Coronary artery (tissue), 2 donors: ENCODE measurements at regions not wholly inside any gene's neighbourhood (a gene's known extent, or its start where the extent isn't known, plus 50 kb on each side); places are given as distances from the start of the nearest gene placed in this dataset.
"Not testable (repeated sequence)": the region's sequence is repeated elsewhere in the genome, so short reads cannot be mapped to it uniquely, and the experiment has no call there.

Experiments
- DNase-seq: peaks from one replicate; pipeline ENCODE4 v3.0.0-alpha.2; 2017; ENCODE audit warnings: low spot score
- H3K27ac ChIP-seq, 2 donors: fragments of 200-600 bp; sonication (generic); one replicate each; pipeline ENCODE4 v1.5.1; 2016 to 2019
- H3K4me3 ChIP-seq: fragments of 200-600 bp; sonication (generic); 2 replicates; pipeline ENCODE4 v1.5.1; 2016; ENCODE audit warnings: mild to moderate bottlenecking, moderate library complexity
- TF ChIP-seq, protein P1 (sequence below): fragments of 200-600 bp; sonication (generic); IDR thresholded peaks from one replicate; pipeline ENCODE4 v1.5.1; 2019; ENCODE audit warnings: antibody characterized with exemption

DNA sequence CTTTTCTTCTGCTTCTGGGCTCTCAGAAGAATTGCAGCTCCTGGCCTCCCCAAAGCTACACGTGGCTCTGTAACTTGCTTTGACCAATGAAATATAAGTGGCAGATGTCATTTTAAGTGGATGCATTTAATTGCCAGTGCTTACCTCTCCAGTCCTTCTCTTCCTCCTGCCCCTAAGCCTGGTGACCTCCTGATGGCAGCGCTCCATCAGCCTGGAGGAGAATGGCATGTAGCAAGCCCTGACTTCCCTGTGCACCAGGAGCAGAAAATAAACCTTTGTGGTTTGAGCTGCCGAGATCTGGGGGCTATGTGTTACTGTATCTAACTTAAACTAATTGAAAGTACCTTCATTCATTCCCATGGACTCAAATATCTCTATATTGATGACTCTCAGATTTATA lies 304.7 kb upstream of the CHRNA7 start:
- not testable (repeated sequence) for H3K4me3 ChIP-seq, DNase-seq, H3K27ac ChIP-seq

DNA sequence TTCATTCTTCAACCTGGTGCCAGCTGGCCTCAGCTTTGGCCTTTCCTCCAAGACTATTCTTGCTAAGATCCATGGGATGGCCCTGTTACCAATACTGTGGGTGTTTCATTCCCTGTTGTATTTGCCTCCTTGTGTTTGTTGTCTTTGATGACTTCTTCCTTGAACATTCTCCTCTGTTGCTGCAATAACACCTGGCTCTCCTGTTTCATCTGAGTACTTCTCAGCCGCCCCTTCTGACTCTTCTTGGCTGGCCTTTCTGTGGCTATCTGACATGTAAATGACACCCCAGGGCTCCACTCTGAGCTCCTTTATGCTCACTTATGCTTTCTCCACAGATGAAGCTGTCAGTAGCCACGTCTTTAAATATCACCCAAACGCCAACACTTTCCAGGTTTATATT lies 302.7 kb upstream of the CHRNA7 start:
- Histone ChIP-seq H3K4me3 (no peak overlapping the region), H3K27ac (no peak overlapping the region)
- TF ChIP-seq, protein P1, sequence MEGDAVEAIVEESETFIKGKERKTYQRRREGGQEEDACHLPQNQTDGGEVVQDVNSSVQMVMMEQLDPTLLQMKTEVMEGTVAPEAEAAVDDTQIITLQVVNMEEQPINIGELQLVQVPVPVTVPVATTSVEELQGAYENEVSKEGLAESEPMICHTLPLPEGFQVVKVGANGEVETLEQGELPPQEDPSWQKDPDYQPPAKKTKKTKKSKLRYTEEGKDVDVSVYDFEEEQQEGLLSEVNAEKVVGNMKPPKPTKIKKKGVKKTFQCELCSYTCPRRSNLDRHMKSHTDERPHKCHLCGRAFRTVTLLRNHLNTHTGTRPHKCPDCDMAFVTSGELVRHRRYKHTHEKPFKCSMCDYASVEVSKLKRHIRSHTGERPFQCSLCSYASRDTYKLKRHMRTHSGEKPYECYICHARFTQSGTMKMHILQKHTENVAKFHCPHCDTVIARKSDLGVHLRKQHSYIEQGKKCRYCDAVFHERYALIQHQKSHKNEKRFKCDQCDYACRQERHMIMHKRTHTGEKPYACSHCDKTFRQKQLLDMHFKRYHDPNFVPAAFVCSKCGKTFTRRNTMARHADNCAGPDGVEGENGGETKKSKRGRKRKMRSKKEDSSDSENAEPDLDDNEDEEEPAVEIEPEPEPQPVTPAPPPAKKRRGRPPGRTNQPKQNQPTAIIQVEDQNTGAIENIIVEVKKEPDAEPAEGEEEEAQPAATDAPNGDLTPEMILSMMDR, result no peak
- no peak for DNase-seq

DNA sequence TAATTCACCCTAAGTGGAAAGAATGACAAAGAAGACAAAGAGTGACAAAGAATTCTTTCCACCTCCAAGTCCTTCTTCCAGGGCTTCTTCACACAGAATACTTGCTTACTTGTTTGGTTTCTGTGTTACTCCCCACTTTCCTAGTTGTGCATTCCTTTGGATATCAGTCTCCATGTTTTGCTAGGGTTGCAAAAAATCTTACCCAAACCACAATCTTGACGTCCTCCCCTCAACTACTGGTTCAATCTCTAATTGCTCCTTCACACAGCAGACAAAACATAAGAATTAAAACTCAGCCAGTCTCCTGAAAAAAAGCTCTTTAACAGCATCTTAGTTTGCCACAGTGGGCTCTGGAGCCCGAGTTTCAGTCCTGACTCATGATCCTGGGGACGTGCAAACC lies 297.6 kb upstream of the CHRNA7 start:
- TF ChIP-seq, protein P1, result no peak
- Histone ChIP-seq H3K27ac (no peak overlapping the region), H3K4me3 (no peak overlapping the region)
- no peak for DNase-seq

DNA sequence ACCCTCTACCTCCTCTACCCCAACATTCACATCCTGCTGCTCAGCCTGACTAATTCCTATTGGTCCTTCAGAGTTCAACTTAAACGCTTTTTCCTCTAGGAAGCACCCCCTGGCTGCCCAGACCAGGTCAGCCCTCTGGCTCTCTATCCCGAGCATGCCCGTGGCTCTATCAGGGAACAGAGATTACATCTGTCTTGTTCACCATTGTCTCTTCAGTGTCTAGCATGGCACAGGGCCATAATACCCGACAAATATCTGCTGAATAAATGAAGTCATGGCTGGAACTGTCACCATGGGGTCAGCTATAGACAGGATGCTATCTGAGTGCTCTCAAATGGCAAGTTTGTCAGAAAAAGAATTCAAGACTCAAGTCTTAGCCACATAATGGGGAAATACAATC lies 296.9 kb upstream of the CHRNA7 start:
- TF ChIP-seq, protein P1, result no peak
- no peak overlapping the region for H3K4me3 ChIP-seq
- no peak for DNase-seq
- H3K27ac ChIP-seq, result no peak overlapping the region

DNA sequence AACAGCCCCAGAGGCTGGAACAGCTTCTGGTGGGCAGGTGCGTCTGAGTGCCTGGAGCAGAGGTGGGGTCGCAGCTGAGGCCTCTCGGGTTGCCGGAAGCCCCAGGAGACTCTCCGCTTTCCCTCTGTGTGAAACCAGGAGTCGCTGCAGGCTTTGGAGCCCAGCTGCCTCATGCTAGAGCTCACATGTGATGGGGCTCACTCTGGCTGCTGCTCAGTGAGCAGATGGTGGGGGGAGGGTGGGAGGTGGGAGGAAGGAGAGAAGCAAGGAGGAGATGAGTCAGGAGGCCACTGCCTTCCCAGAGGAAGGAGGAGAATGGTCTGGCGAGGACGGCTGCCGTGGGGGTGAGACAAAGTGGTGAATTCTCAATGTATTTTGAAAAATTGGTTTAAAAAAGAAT lies 290.1 kb upstream of the CHRNA7 start:
- Histone ChIP-seq H3K4me3 (no peak overlapping the region), H3K27ac (no peak overlapping the region)
- DNase-seq, result no peak
- TF ChIP-seq, protein P1, result no peak

DNA sequence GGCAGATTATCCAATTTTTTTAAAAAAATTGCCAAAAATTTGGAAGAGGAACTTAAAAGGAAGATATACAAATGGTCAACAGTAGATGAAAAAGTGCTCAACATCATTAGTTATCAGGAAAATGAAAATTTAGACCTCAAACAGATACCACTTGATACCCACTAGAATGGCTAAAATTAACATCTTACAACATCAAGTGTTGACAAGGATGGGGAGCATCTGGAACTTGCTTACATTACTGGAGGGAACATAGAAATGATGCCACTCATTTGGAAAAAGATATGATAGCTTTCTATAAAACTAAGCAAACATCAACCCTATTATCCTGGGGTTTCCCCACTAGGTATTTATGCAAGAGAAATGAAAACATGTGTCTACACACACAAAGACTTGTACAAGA lies 284.5 kb upstream of the CHRNA7 start:
- Histone ChIP-seq H3K27ac (no peak overlapping the region), H3K4me3 (no peak overlapping the region)
- TF ChIP-seq, protein P1, result no peak
- DNase-seq, result no peak

DNA sequence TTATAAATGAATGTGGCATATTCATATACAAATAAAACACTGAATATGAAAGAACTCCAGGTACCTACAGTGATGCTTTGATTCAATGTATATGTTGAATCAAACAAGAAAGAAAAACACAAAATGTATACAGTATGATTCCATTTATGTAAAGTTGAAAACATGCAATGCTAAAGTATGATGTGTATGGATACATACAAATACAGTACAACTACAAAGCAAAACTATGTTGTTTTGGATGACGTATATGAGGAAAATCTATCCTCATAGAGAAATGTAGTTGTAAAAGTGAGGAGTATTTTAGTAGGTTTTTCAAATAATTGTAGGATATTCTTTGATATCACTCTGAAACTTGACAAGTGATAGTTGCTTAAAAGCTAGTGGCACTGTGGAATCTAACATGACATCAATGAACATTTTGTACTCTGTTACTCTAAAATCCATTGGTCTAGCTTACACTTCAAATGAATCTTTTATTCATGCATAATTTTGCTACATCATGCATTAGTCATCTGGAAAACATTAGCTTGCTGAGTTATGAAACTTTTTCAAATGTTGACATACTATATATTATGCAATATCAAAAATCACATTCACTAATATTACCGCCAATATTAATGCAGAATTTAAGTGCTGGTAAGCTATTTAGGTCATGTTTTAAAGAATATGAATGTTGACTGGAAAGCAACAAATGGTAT lies 278.1 kb upstream of the CHRNA7 start:
- Histone ChIP-seq H3K27ac (no peak overlapping the region), H3K4me3 (no peak overlapping the region)
- DNase-seq, result no peak
- TF ChIP-seq, protein P1, result no peak
